Astrocyte (in vitro differentiated cells and primary cell): ENCODE measurements at regions not wholly inside any gene's neighbourhood (a gene's known extent, or its start where the extent isn't known, plus 50 kb on each side); places are given as distances from the start of the nearest gene placed in this dataset.
A peak's percentile ranks its signal among the peaks of the same experiment; 100 is the strongest.

Source experiments
- DNase-seq: peaks from one replicate; pipeline ENCODE4 v3.0.0-alpha.2; 2010; ENCODE audit warnings: low read depth
- FAIRE-seq: peaks from 2 replicates; lab custom pipeline; 2011; peaks lifted over from hg19 to GRCh38; lab: Jason Lieb, UNC
- H2AFZ ChIP-seq: 2 replicates; pipeline ENCODE4 v1.6.0; 2012; ENCODE audit warnings: low read depth, low read length, inconsistent platforms
- H3K27ac ChIP-seq: 2 replicates; pipeline ENCODE4 v1.5.1; 2011; ENCODE audit warnings: low read depth, low read length, inconsistent platforms
- H3K27me3 ChIP-seq: 2 replicates; pipeline ENCODE4 v1.6.0; 2011; ENCODE audit warnings: low read length, inconsistent platforms; ENCODE audit not compliant: insufficient read depth
- H3K36me3 ChIP-seq: 2 replicates; pipeline ENCODE4 v1.5.1; 2011; ENCODE audit warnings: low read length, inconsistent platforms; ENCODE audit not compliant: insufficient read depth
- H3K4me1 ChIP-seq: 2 replicates; pipeline ENCODE4 v1.5.1; 2011; ENCODE audit warnings: low read length, inconsistent platforms; ENCODE audit not compliant: insufficient read depth
- H3K4me2 ChIP-seq: 2 replicates; pipeline ENCODE4 v1.6.0; 2012; ENCODE audit warnings: low read length, inconsistent platforms
- H3K4me3 ChIP-seq: 2 replicates; pipeline ENCODE4 v1.5.1; 2011; ENCODE audit warnings: low read depth, mild to moderate bottlenecking, low read length, inconsistent platforms; ENCODE audit not compliant: insufficient read depth
- H3K79me2 ChIP-seq: 2 replicates; pipeline ENCODE4 v1.6.0; 2012; ENCODE audit warnings: mild to moderate bottlenecking, low read length, inconsistent platforms; ENCODE audit not compliant: insufficient read depth
- H3K9ac ChIP-seq: 2 replicates; pipeline ENCODE4 v1.6.0; 2012; ENCODE audit warnings: mild to moderate bottlenecking, low read length, inconsistent platforms
- H3K9me3 ChIP-seq: 2 replicates; pipeline ENCODE4 v1.5.1; 2012; ENCODE audit warnings: low read depth, mild to moderate bottlenecking, low read length, inconsistent platforms; ENCODE audit not compliant: insufficient read depth
- H4K20me1 ChIP-seq: 2 replicates; pipeline ENCODE4 v1.6.0; 2012; ENCODE audit warnings: low read length, inconsistent platforms; ENCODE audit not compliant: insufficient read depth
- H3K27ac Mint-ChIP-seq: one replicate; pipeline ENCODE4 v1.8.0; 2021; ENCODE audit warnings: mild to moderate bottlenecking, mixed read lengths; ENCODE audit not compliant: unreplicated experiment
- H3K27me3 Mint-ChIP-seq: one replicate; pipeline ENCODE4 v1.8.0; 2021; ENCODE audit warnings: low read depth, mixed read lengths; ENCODE audit not compliant: unreplicated experiment
- H3K36me3 Mint-ChIP-seq: one replicate; pipeline ENCODE4 v1.8.0; 2021; ENCODE audit warnings: low read depth, mixed read lengths; ENCODE audit not compliant: unreplicated experiment
- H3K4me1 Mint-ChIP-seq: one replicate; pipeline ENCODE4 v1.8.0; 2021; ENCODE audit warnings: low read depth, mixed read lengths; ENCODE audit not compliant: unreplicated experiment
- H3K4me3 Mint-ChIP-seq: one replicate; pipeline ENCODE4 v1.8.0; 2021; ENCODE audit warnings: mild to moderate bottlenecking, moderate library complexity, mixed read lengths; ENCODE audit not compliant: unreplicated experiment
- H3K9me3 Mint-ChIP-seq: one replicate; pipeline ENCODE4 v1.8.0; 2021; ENCODE audit warnings: mild to moderate bottlenecking, mixed read lengths; ENCODE audit not compliant: unreplicated experiment
- EZH2 ChIP-seq: IDR thresholded peaks from 2 replicates; pipeline ENCODE4 v1.6.1; 2012; ENCODE audit warnings: mild to moderate bottlenecking, low read length, inconsistent platforms; ENCODE audit not compliant: insufficient read depth
- TF ChIP-seq, protein P1 (sequence below): IDR thresholded peaks from 2 replicates; pipeline ENCODE4 v1.5.1; 2011; ENCODE audit warnings: low read depth, mild to moderate bottlenecking, inconsistent platforms, low read length, moderate library complexity; ENCODE audit not compliant: insufficient read depth

DNA sequence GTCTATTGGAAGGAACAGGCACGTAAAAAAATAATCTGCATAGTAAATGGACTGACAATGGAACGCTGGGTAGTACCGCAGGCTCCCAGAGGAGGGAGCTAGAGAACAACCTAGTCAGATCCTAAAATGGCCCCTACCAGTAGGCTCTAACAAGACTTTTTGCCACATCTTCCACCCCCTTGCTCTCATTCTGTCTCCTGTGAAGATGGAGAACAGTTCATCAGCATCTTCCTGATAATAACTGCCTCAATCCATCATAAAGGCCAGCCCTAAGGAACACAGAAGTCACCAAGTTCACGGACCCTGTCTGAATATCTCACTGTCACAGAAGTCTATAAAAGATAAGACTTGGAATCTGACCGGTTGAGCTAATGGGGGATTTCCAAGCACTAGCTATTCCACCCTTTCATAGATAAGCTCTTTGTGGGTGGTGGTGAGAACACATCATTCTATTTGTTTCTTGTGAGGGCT, 133.4 kb downstream of the SLC1A3 start:
- Mint-ChIP-seq H3K36me3 (no peaks in the 10 kb centered on the region), H3K27ac (no peak overlapping the region), H3K27me3 (peaks cover 24% of the 10 kb centered on the region), H3K4me3 (no peak overlapping the region), H3K9me3 (peaks cover 1% of the 10 kb centered on the region), H3K4me1 (peaks cover 1% of the 10 kb centered on the region)
- Histone ChIP-seq H3K36me3 (no peaks in the 10 kb centered on the region), H3K27ac (no peak overlapping the region), H3K79me2 (no peaks in the 10 kb centered on the region), H2AFZ (peak overlapping the region; percentile 48), H3K4me2 (peak overlapping the region; percentile 38), H3K4me1 (peaks cover 14% of the 10 kb centered on the region), H3K27me3 (peaks cover 13% of the 10 kb centered on the region), H3K4me3 (no peak overlapping the region), H4K20me1 (no peaks in the 10 kb centered on the region), H3K9me3 (no peaks in the 10 kb centered on the region), H3K9ac (no peak overlapping the region)
- DNase-seq (peak; percentile 29), FAIRE-seq (no peak)
- no peak for TF ChIP-seq EZH2
- TF ChIP-seq, protein P1, sequence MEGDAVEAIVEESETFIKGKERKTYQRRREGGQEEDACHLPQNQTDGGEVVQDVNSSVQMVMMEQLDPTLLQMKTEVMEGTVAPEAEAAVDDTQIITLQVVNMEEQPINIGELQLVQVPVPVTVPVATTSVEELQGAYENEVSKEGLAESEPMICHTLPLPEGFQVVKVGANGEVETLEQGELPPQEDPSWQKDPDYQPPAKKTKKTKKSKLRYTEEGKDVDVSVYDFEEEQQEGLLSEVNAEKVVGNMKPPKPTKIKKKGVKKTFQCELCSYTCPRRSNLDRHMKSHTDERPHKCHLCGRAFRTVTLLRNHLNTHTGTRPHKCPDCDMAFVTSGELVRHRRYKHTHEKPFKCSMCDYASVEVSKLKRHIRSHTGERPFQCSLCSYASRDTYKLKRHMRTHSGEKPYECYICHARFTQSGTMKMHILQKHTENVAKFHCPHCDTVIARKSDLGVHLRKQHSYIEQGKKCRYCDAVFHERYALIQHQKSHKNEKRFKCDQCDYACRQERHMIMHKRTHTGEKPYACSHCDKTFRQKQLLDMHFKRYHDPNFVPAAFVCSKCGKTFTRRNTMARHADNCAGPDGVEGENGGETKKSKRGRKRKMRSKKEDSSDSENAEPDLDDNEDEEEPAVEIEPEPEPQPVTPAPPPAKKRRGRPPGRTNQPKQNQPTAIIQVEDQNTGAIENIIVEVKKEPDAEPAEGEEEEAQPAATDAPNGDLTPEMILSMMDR = peak; percentile 70

DNA sequence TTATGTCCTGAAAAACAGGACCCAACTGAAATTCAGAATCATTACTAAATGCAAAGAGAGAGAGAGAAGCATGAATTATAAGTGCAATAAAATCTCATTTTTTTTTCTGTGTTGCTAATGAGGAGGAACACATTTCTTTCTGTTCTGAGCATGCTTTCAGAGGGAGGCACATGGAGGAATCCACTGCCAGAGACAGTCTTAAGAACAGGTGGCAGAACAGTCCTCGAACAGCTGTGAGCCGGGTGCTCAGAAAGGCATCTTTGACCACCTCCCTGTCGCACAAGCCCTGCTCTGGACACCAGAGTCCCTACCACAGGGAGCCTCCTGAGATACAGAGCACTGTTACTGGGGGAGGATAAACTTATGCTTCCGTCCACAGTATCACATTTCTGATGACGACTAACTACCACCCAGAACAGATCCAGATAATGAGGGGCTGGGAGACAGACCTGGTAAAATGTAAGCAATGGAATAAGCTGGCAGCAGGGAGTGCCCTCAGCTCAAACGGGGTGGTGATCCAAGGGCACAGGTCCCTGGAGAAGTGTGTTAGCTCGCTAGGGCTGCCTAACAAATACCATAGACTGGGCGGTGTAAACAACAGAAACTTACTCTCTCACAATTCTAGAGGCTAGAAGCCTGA, 134.0 kb downstream of the SLC1A3 start:
- Histone ChIP-seq H3K79me2 (no peaks in the 10 kb centered on the region), H3K9me3 (no peaks in the 10 kb centered on the region), H3K27ac (no peak overlapping the region), H2AFZ (no peak overlapping the region), H3K4me1 (peaks cover 18% of the 10 kb centered on the region), H3K36me3 (no peaks in the 10 kb centered on the region), H3K9ac (no peak overlapping the region), H3K4me3 (no peak overlapping the region), H3K27me3 (peaks cover 16% of the 10 kb centered on the region), H3K4me2 (peak overlapping the region; percentile 38), H4K20me1 (no peaks in the 10 kb centered on the region)
- Mint-ChIP-seq H3K36me3 (no peaks in the 10 kb centered on the region), H3K4me1 (peaks cover 1% of the 10 kb centered on the region), H3K4me3 (no peak overlapping the region), H3K27ac (no peak overlapping the region), H3K9me3 (peaks cover 1% of the 10 kb centered on the region), H3K27me3 (peaks cover 23% of the 10 kb centered on the region)
- DNase-seq = peak; percentile 53
- TF ChIP-seq EZH2 = no peak
- TF ChIP-seq, protein P1 = no peak
- no peak for FAIRE-seq

DNA sequence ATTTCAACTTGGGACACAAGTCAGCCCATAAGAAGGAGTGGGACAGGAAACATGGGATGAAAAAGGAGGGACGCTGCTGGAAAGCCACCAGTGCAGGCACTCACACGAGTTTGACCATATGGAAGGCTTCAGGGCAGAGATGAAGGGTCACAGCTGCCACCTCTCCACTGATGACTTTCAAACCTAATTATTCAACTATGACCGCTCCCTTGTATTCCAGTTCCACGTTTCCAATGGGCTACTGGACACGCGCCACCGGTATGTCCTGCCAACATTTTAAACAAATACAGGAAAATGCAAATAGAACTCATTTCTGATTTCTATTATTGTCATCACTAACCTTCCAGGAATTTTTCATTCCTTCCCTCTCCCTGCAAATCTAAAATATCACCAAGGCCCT, 134.7 kb downstream of the SLC1A3 start:
- Histone ChIP-seq H3K4me3 (no peak overlapping the region), H2AFZ (no peak overlapping the region), H3K4me1 (peaks cover 20% of the 10 kb centered on the region), H3K79me2 (no peaks in the 10 kb centered on the region), H3K27ac (no peak overlapping the region), H4K20me1 (no peaks in the 10 kb centered on the region), H3K9ac (no peak overlapping the region), H3K27me3 (peaks cover 17% of the 10 kb centered on the region), H3K9me3 (no peaks in the 10 kb centered on the region), H3K36me3 (no peaks in the 10 kb centered on the region), H3K4me2 (no peak overlapping the region)
- no peaks in the 10 kb centered on the region for H3K36me3 Mint-ChIP-seq
- DNase-seq (no peak), FAIRE-seq (no peak)
- peaks cover 1% of the 10 kb centered on the region for H3K9me3 Mint-ChIP-seq
- no peak overlapping the region for H3K4me3 Mint-ChIP-seq
- peaks cover 24% of the 10 kb centered on the region for H3K27me3 Mint-ChIP-seq
- H3K27ac Mint-ChIP-seq = no peak overlapping the region
- peaks cover 1% of the 10 kb centered on the region for H3K4me1 Mint-ChIP-seq
- TF ChIP-seq, protein P1 = no peak
- TF ChIP-seq EZH2 = no peak
